Hepatocyte (in vitro differentiated cells): ENCODE measurements at regions not wholly inside any gene's neighbourhood (a gene's known extent, or its start where the extent isn't known, plus 50 kb on each side); places are given as distances from the start of the nearest gene placed in this dataset.

Source experiments
- CTCF ChIP-seq: fragments of 200-600 bp; sonication (generic); IDR thresholded peaks from 2 replicates; pipeline ENCODE4 v1.5.1; 2016; ENCODE audit warnings: antibody characterized with exemption, mild to moderate bottlenecking; ENCODE audit not compliant: poor library complexity
- EZH2phosphoT487 ChIP-seq: fragments of 200-600 bp; sonication (generic); IDR thresholded peaks from one replicate; pipeline ENCODE4 v1.6.1; 2018; ENCODE audit warnings: antibody characterized with exemption, mild to moderate bottlenecking, low read depth, moderate library complexity; ENCODE audit not compliant: unreplicated experiment, severe bottlenecking

DNA sequence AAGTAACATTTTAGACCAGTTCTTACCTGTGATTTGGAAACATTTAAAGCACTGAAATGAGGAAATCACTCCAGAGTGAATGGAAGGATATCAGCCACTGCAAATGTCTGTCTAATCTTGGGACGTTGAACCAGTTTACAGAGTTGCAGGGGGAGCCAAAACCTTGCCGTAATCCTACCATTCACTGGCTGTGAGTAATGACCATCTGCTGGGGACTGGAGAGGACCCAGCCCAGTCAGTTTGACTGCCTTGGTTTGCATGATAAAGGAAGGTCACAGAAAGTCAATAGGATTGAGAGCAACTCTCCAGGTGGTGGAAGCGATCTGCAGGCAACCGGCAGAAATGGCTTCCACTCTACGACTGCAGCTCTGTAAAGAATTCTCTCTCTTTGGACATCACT lies 167.2 kb downstream of the AKR1D1 start:
- no peak for TF ChIP-seq CTCF
- no peak for TF ChIP-seq EZH2phosphoT487
